ENCODE measurements at regions not wholly inside any gene's neighbourhood (a gene's known extent, or its start where the extent isn't known, plus 50 kb on each side); places are given as distances from the start of the nearest gene placed in this dataset.

DNA sequence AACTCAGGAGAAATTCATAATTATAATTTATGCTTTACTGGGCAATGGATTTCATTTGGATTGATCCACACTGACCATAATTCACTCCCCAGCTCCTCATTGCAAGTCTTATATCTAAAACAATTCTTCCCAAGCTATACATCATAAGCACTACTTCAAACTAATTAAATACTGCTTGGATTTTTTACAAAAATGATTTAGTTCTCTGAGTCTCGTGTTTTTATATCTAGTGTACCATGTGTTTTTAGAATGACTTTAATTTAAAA, 443.8 kb downstream of the GPAM start:
- no peaks in the 10 kb centered on the region for H3K36me3 ChIP-seq

GRCh38 chr10:111745982-111746381, 437.6 kb downstream of the GPAM start:
- TF ChIP-seq, protein P1, sequence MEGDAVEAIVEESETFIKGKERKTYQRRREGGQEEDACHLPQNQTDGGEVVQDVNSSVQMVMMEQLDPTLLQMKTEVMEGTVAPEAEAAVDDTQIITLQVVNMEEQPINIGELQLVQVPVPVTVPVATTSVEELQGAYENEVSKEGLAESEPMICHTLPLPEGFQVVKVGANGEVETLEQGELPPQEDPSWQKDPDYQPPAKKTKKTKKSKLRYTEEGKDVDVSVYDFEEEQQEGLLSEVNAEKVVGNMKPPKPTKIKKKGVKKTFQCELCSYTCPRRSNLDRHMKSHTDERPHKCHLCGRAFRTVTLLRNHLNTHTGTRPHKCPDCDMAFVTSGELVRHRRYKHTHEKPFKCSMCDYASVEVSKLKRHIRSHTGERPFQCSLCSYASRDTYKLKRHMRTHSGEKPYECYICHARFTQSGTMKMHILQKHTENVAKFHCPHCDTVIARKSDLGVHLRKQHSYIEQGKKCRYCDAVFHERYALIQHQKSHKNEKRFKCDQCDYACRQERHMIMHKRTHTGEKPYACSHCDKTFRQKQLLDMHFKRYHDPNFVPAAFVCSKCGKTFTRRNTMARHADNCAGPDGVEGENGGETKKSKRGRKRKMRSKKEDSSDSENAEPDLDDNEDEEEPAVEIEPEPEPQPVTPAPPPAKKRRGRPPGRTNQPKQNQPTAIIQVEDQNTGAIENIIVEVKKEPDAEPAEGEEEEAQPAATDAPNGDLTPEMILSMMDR (IDR thresholded peaks at IDR 0.05) = no peak
- H3K27ac ChIP-seq = no peak overlapping the region
- H3K4me3 ChIP-seq = no peak overlapping the region
- no peaks in the 10 kb centered on the region for H3K27me3 ChIP-seq (replicated peaks; ENCODE audit: insufficient read depth)
- H3K4me1 ChIP-seq (ENCODE audit: control insufficient read depth in 1 of 2, low read depth in 2 of 2) = no peaks in the 10 kb centered on the region
- H3K36me3 ChIP-seq = no peaks in the 10 kb centered on the region
- no peaks in the 10 kb centered on the region for H3K9me3 ChIP-seq
- no peak for DNase-seq (ENCODE audit: low spot score)
- ATAC-seq (ENCODE audit: insufficient number of reproducible peaks, low FRiP score, low read depth) = no peak

More for the DNA sequence above, 443.8 kb downstream of the GPAM start:
- TF ChIP-seq, protein P1 (IDR thresholded peaks at IDR 0.05) = no peak
- Histone ChIP-seq H3K27me3 (replicated peaks; ENCODE audit: insufficient read depth) (no peaks in the 10 kb centered on the region), H3K9me3 (no peaks in the 10 kb centered on the region), H3K4me3 (no peak overlapping the region), H3K27ac (no peak overlapping the region), H3K4me1 (ENCODE audit: control insufficient read depth in 1 of 2, low read depth in 2 of 2) (no peaks in the 10 kb centered on the region)
- ATAC-seq (ENCODE audit: insufficient number of reproducible peaks, low FRiP score, low read depth) = no peak
- DNase-seq (ENCODE audit: low spot score) = no peak

DNA sequence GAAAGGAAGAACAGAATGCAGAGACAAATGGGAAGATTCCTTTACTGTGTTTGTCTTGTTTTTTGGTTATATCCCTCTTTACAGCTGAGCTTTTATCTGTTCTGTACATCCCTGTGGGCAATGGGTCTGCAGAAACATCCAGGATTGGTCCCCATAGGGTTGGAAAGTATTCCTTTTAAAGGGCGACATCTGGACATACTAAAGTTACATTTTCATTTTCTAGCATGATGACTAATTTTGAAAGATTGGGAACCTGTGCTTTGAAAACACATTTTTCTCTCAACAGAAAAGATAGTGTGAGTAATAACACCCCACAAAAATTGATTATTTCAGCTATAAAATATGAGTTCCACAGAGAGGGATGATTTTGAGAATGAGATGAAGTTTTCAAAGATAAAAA, 435.8 kb downstream of the GPAM start:
- no peaks in the 10 kb centered on the region for H3K27me3 ChIP-seq (replicated peaks; ENCODE audit: insufficient read depth)
- ATAC-seq (ENCODE audit: insufficient number of reproducible peaks, low FRiP score, low read depth) = no peak
- no peaks in the 10 kb centered on the region for H3K36me3 ChIP-seq
- H3K27ac ChIP-seq = no peak overlapping the region
- H3K4me1 ChIP-seq (ENCODE audit: control insufficient read depth in 1 of 2, low read depth in 2 of 2) = no peaks in the 10 kb centered on the region
- H3K4me3 ChIP-seq = no peak overlapping the region
- no peak for DNase-seq (ENCODE audit: low spot score)
- no peaks in the 10 kb centered on the region for H3K9me3 ChIP-seq
- TF ChIP-seq, protein P1 (IDR thresholded peaks at IDR 0.05) = no peak

DNA sequence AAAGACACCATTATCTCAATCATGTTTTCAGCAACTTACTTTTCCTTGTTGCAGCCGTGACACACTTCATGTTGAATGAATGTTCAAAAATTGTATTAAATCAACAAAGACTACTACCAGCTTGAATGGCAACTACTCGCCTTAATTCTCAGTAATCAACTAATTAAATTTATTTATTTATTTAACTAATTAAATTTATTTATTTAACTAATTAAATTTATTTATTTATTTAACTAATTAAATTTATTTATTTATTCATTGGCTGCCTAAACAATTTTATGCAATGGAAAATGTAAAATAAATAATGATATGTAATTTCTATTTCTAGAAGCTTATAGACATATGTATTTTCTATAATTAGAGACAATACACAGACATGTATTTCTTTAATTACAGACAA, 435.4 kb downstream of the GPAM start:
- DNase-seq (ENCODE audit: low spot score) = no peak
- Histone ChIP-seq H3K4me3 (no peak overlapping the region), H3K27me3 (replicated peaks; ENCODE audit: insufficient read depth) (no peaks in the 10 kb centered on the region), H3K9me3 (no peaks in the 10 kb centered on the region), H3K27ac (no peak overlapping the region), H3K36me3 (no peaks in the 10 kb centered on the region), H3K4me1 (ENCODE audit: control insufficient read depth in 1 of 2, low read depth in 2 of 2) (no peaks in the 10 kb centered on the region)
- TF ChIP-seq, protein P1 (IDR thresholded peaks at IDR 0.05) = no peak
- ATAC-seq (ENCODE audit: insufficient number of reproducible peaks, low FRiP score, low read depth) = no peak

- H3K4me3 ChIP-seq = no peak overlapping the region
- no peaks in the 10 kb centered on the region for H3K9me3 ChIP-seq
- ATAC-seq (ENCODE audit: insufficient number of reproducible peaks, low FRiP score, low read depth) (no peak), DNase-seq (ENCODE audit: low spot score) (no peak)
- no peaks in the 10 kb centered on the region for H3K27me3 ChIP-seq (replicated peaks; ENCODE audit: insufficient read depth)
- no peaks in the 10 kb centered on the region for H3K4me1 ChIP-seq (ENCODE audit: control insufficient read depth in 1 of 2, low read depth in 2 of 2)
- no peak overlapping the region for H3K27ac ChIP-seq
- no peaks in the 10 kb centered on the region for H3K36me3 ChIP-seq
- TF ChIP-seq, protein P1 (IDR thresholded peaks at IDR 0.05) = no peak
These were observed 433.3 kb downstream of the GPAM start for GRCh38 chr10:111750165-111750849.
